ENCODE measurements at regions not wholly inside any gene's neighbourhood (a gene's known extent, or its start where the extent isn't known, plus 50 kb on each side); places are given as distances from the start of the nearest gene placed in this dataset.
A peak's percentile ranks its signal among the peaks of the same experiment; 100 is the strongest.
"Not testable (repeated sequence)": the region's sequence is repeated elsewhere in the genome, so short reads cannot be mapped to it uniquely, and the experiment has no call there.

DNA sequence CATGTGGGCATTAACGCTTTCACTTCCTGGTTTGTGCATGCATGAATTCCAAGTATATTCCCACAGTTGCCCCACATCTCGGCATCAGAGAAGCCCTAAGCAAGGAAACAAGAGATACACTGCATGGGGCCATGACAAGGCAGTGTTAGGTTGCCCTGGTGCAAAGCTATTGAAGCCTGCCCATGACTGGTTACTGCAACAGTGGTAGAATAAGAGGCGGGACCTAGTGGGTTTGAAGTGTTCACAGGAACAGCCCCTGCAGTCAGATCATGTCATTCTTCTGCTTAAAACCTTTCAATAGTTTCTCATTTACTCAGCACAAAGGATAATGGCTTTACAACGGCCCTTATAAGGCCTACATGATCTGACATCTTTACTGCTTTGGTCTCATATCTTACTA, 80.9 kb upstream of the TOPAZ1 start:
- no peak for DNase-seq

DNA sequence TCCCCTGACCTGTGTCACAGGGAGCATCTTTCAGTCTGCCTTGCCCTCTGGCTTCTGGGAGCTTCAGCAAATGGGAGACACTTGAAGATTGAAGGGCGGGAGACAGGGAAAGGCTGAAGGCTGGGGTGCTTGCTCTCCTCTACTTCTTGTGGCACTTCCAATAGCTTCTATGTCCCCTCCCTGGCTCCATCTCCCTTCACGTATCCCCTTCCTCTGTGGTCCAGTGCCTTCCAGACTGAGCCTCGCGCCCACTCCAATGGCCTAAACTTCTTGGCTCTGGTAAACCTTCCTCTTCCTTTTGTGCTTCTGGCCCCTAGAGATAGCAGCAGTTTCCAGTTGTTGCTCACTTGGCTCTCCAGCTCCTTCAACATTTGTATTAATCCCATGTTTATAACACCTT, 69.8 kb upstream of the TOPAZ1 start:
- DNase-seq: no peak

DNA sequence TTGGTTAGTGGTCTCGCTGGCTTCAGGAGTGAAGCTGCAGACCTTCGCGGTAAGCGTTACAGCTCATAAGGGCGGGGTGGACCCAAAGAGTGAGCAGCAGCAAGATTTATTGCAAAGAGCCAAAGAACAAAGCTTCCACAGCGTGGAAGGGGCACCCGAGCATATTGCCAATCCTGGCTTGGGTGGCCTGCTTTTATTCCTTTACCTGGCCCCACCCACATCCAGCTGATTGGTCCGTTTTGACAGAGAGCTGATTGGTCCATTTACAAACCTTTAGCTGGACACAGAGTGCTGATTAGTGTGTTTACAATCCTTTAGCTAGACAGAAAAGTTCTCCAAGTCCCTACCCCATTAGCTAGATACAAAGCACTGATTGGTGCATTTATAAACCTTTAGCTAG, 69.0 kb upstream of the TOPAZ1 start:
- DNase-seq: not testable (repeated sequence)

DNA sequence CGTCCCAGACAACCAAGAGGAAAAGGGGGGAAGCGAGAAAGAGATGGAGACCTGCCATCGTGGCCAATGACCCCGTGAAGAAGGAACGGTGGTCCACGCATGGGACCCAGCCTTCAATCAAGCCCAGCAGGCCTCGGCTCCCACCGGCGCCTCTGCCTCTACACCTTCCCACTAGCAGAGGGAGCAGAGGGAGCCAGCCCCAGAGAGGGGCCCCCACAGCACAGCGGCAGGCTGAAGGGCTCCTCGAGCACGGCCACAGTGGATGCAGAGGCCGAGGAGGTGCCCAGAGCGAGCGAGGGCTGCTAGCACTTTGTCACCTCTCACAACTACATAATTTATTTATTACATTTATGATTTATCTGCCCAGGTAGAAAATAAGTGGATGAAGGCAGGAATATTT, 68.4 kb upstream of the TOPAZ1 start:
- no peak for DNase-seq

DNA sequence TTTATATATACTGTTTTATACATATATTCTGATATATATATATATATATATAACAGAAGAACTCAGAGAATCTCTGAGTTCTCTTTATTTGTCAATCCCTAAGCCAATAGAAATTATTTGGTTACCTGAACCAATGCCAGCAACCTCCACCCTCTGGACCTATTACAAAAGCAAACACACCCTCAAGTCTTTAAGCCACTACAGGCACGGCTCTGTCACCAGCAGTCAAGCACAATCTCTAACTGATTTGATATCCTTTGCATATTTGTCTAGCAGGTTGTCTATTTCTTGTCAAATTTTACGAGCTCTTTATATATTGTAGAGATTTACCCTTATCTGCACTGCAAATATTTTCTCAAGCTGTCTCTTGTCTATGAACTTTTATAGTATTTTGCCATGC, 66.6 kb upstream of the TOPAZ1 start:
- no peak for DNase-seq

DNA sequence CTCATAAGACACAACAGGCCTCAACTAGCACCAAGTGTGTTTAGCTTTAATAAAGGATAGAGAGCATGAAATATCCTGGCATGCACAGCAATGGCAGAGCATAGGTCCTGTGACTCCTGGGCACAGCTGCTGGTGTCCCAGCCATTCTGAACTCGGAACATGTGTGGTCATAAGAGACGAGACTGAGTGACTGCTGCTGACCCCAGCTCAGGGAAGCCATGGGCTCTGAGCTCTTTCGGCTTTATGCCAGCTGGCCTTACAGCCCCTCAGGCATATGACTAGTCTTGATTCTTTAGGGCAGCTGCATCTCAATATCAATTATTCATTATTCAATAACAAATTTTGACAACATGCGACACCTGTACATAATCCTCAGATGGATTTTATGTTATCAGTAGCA, 62.4 kb upstream of the TOPAZ1 start:
- peak; percentile 25 for DNase-seq

DNA sequence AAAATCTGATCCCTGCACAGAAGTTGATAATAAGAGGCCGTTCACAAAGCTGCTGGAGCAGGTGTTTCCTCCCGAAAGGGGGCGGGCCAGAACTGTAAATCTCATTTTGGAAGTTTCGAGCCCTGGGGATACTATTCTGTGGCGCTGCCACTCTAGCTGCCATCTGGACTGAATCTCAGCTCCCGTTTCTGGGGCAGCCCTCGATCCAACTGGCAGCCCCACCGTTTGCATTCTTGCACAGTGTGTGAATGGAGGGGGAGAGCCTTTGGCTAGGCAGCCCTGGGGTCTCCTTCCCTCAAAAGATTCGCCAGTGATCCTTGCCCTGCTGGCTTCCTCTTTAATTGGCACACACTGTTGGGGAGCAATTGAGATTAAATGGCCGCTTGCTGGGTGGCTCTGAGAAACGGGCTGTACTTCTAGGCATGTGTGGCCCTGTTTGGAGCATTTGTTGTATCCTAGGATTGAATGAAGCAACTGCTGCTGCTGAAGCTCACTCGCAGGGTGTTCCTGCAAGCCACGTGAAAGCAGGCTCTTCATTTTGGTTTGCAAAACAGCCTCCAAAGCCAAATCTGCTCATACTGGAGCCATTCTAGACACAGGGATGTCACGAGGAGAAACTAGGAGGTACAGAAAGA, 57.2 kb upstream of the TOPAZ1 start:
- DNase-seq: peak; percentile 51

DNA sequence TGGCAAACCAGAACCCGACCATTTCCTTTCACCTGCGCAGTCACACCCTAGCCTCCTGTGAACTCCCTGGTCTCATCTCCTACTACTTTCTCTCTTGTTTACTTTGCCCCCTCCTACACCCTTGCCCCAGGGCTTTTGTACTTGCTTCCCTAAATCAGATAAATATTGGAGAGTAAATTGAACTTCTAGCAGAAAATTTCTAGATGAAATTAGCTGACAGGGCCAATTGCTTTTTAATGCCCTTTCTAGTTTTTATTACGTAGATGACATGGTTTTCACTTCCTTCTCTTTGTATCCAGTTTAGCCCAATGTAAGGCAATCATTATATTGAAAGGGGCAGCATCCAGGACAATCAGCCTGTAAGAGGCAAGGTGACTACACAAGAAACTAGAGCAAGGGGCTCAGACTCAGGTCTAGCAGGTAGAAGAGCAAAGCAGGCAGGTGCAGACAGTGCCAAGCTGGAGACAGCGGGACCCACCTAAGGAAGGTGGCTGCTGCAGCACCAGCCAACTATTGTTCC, 56.2 kb upstream of the TOPAZ1 start:
- no peak for DNase-seq

DNA sequence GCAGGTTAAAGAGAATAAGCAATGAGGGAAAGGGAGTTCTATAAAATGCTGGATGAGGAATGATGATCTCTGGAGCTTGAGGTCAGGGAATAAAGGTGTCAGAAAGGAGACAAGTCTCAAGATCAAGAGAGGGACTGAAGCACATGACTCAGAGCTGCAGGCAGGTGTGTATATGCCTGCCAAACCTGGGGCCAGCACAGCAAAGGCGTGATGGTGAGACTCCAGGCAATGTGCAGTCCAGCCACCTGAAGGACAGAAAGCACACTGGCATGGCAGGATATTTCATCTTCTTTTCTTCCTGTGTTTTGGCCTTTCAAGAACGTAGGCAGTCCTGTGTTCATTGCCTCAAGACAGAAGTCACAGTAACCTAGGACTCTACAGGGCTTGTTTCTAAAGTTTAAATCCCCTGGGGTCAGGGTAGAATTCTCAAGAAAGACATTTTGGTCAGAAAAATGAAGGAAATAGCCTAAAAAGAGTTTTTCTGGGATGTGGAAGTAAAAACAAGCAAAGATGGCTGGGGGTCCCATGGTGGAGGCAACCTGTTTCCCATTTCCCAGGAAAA, 55.5 kb upstream of the TOPAZ1 start:
- no peak for DNase-seq

DNA sequence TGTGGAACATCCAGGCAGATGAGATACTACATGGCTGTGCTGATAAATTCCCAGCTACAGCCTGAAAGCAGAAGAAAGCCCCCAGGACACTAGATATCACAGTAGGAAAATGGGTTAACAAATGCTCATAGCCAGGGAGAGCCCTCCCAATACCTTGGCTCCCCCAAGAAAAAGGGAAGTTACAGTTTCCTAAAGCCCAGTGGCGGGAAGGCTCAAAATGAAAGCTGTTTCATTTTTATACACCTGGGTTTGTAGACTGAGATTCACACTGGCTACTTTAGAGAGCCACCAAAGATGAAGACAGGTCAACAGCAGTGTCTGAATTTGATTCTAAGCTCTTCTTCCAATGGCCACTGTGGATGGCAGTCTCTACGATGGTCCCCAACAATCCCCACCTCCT, 55.0 kb upstream of the TOPAZ1 start:
- no peak for DNase-seq
